ENCODE measurements at regions not wholly inside any gene's neighbourhood (a gene's known extent, or its start where the extent isn't known, plus 50 kb on each side); places are given as distances from the start of the nearest gene placed in this dataset.

- H3K36me3 ChIP-seq (ENCODE audit: control insufficient read depth, insufficient read depth, low read length) = no peaks in the 10 kb centered on the region
- no peaks in the 10 kb centered on the region for H3K9me3 ChIP-seq (ENCODE audit: control insufficient read depth, low read length)
- H3K4me1 Mint-ChIP-seq = peaks cover 13% of the 10 kb centered on the region
- H3K4me1 ChIP-seq (ENCODE audit: control insufficient read depth, insufficient read depth, low read length) = peaks cover 9% of the 10 kb centered on the region
- peak; percentile 41 for DNase-seq
- no peak for TF ChIP-seq CTCF (conservative IDR thresholded peaks at IDR 0.05)
- H3K9ac ChIP-seq (ENCODE audit: extremely low read depth, low read length, poor library complexity, severe bottlenecking) = no peak overlapping the region
- H3K36me3 Mint-ChIP-seq (ENCODE audit: low read depth) = no peaks in the 10 kb centered on the region
- H3K27ac Mint-ChIP-seq = no peak overlapping the region
- no peak overlapping the region for H3K27ac ChIP-seq (ENCODE audit: low read depth, low read length)
- no peak overlapping the region for H3K4me3 ChIP-seq (ENCODE audit: low read length)
- H3K4me3 Mint-ChIP-seq = no peak overlapping the region
- WGBS, 2 experiments (ENCODE audit: insufficient coverage in 1 of 2, insufficient read length in 1 of 2) = 93 to 94% methylated on average over 14 to 15 of the region's 15 CpGs
- H3K27me3 Mint-ChIP-seq (ENCODE audit: insufficient read depth) = peaks cover 3% of the 10 kb centered on the region
- no peaks in the 10 kb centered on the region for H3K9me3 Mint-ChIP-seq
- H3K27me3 ChIP-seq (ENCODE audit: control insufficient read depth, insufficient read depth, low read length, poor library complexity, severe bottlenecking) = no peaks in the 10 kb centered on the region
These were observed 207.2 kb downstream of the ERCC6L2 start for GRCh38 chr9:96082516-96083232.

GRCh38 chr9:96080364-96080763 lies 204.9 kb downstream of the ERCC6L2 start:
- Mint-ChIP-seq H3K4me1 (peaks cover under 1% of the 10 kb centered on the region), H3K36me3 (ENCODE audit: low read depth) (no peaks in the 10 kb centered on the region), H3K4me3 (no peak overlapping the region), H3K9me3 (no peaks in the 10 kb centered on the region), H3K27ac (no peak overlapping the region), H3K27me3 (ENCODE audit: insufficient read depth) (peaks cover 3% of the 10 kb centered on the region)
- no peak for TF ChIP-seq CTCF (conservative IDR thresholded peaks at IDR 0.05)
- no peaks in the 10 kb centered on the region for H3K27me3 ChIP-seq (ENCODE audit: control insufficient read depth, insufficient read depth, low read length, poor library complexity, severe bottlenecking)
- H3K4me1 ChIP-seq (ENCODE audit: control insufficient read depth, insufficient read depth, low read length) = no peaks in the 10 kb centered on the region
- DNase-seq = no peak
- no peaks in the 10 kb centered on the region for H3K9me3 ChIP-seq (ENCODE audit: control insufficient read depth, low read length)
- H3K4me3 ChIP-seq (ENCODE audit: low read length) = no peak overlapping the region
- no peaks in the 10 kb centered on the region for H3K36me3 ChIP-seq (ENCODE audit: control insufficient read depth, insufficient read depth, low read length)
- H3K9ac ChIP-seq (ENCODE audit: extremely low read depth, low read length, poor library complexity, severe bottlenecking) = no peak overlapping the region
- 93 to 98% methylated on average over 6 to 8 of the region's 8 CpGs for WGBS, 2 experiments (ENCODE audit: insufficient coverage in 1 of 2, insufficient read length in 1 of 2)
- H3K27ac ChIP-seq (ENCODE audit: low read depth, low read length) = no peak overlapping the region

DNA sequence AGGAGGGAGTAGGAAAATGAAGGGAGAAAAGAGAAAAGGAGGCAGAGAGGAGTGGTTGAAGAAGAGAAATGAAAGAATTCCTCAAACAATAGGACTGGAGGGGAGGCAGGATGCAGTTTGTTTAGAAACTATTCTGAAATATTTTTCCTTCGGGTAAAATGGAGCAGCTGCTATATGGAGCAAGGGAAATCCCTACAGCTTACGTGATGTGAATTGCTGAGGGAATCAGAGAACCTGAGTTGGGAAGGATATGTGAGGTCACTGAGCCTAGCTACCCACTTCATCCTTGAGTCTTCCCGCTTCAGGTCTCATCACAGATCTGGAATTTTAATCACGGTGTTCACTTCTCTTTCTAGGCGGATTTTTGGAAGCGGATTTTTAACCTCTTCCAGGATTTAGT lies 204.3 kb downstream of the ERCC6L2 start:
- Mint-ChIP-seq H3K27me3 (ENCODE audit: insufficient read depth) (peaks cover 3% of the 10 kb centered on the region), H3K27ac (no peak overlapping the region), H3K4me3 (no peak overlapping the region), H3K4me1 (peaks cover 6% of the 10 kb centered on the region), H3K36me3 (ENCODE audit: low read depth) (no peaks in the 10 kb centered on the region), H3K9me3 (no peaks in the 10 kb centered on the region)
- TF ChIP-seq CTCF (conservative IDR thresholded peaks at IDR 0.05) = no peak
- Histone ChIP-seq H3K27me3 (ENCODE audit: control insufficient read depth, insufficient read depth, low read length, poor library complexity, severe bottlenecking) (no peaks in the 10 kb centered on the region), H3K36me3 (ENCODE audit: control insufficient read depth, insufficient read depth, low read length) (no peaks in the 10 kb centered on the region), H3K9ac (ENCODE audit: extremely low read depth, low read length, poor library complexity, severe bottlenecking) (no peak overlapping the region), H3K4me3 (ENCODE audit: low read length) (no peak overlapping the region), H3K9me3 (ENCODE audit: control insufficient read depth, low read length) (no peaks in the 10 kb centered on the region), H3K4me1 (ENCODE audit: control insufficient read depth, insufficient read depth, low read length) (no peaks in the 10 kb centered on the region), H3K27ac (ENCODE audit: low read depth, low read length) (no peak overlapping the region)
- WGBS, 2 experiments (ENCODE audit: insufficient coverage in 1 of 2, insufficient read length in 1 of 2) = 91 to 93% methylated on average over 6 of the region's 6 CpGs
- no peak for DNase-seq

Measured in endodermal cell (in vitro differentiated cells).